ENCODE measurements at regions not wholly inside any gene's neighbourhood (a gene's known extent, or its start where the extent isn't known, plus 50 kb on each side); places are given as distances from the start of the nearest gene placed in this dataset.

DNA sequence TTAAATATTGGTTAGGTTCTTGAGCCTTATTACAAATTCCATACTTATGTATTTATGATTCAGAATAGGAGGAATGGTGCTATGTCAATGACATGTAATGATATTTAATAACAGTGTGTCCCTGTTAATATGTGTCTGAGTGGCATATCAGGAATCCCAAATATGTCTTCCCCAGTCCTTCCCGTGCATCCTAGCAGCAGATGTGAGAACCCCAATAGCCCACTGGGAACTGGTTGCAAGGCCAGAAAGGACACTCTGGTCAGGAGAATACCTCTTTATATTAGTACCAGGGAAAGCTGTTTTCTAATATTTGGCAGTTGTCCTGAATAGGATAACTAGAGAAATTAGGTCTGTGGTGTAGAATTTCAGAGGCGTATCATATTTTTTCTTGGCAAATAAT is 159.1 kb upstream of the PDE7B start:
- Histone ChIP-seq H3K4me1 (peaks cover 0 to 2% of the 10 kb centered on the region in 2 donors), H3K9me3 (no peaks in the 10 kb centered on the region), H3K27ac (no peak overlapping the region), H3K27me3 (no peaks in the 10 kb centered on the region), H3K4me3 (no peak overlapping the region), H3K36me3 (no peaks in the 10 kb centered on the region)
- DNase-seq (ENCODE audit: low spot score) = no peak
- TF ChIP-seq, protein P1, sequence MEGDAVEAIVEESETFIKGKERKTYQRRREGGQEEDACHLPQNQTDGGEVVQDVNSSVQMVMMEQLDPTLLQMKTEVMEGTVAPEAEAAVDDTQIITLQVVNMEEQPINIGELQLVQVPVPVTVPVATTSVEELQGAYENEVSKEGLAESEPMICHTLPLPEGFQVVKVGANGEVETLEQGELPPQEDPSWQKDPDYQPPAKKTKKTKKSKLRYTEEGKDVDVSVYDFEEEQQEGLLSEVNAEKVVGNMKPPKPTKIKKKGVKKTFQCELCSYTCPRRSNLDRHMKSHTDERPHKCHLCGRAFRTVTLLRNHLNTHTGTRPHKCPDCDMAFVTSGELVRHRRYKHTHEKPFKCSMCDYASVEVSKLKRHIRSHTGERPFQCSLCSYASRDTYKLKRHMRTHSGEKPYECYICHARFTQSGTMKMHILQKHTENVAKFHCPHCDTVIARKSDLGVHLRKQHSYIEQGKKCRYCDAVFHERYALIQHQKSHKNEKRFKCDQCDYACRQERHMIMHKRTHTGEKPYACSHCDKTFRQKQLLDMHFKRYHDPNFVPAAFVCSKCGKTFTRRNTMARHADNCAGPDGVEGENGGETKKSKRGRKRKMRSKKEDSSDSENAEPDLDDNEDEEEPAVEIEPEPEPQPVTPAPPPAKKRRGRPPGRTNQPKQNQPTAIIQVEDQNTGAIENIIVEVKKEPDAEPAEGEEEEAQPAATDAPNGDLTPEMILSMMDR (IDR thresholded peaks at IDR 0.05) = no peak

DNA sequence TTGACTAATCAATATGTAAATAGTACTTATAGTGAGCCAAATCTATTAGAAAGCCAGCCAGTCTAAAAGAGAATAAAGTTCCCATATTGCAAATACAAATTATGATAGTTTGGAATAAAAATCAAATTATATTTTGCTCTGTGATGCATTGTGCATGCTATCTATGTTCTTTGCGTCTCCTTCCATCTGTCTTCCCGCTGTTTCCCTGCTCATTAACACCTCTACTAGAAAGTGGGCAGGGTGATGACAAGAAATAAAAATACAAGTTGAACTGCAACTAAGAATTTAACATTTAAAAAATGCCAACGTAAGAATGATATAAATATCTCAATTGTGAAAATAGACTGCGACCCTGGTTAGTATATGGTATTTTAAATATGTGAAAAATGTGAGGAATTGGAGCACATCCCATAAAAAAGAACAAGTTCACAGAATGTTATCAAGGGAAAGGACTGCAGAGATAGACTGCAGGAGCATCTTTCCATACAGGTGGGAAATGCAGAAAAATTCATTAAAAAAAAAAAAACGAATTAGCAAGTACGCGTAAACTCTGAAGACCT is 157.6 kb upstream of the PDE7B start:
- Histone ChIP-seq H3K27me3 (no peaks in the 10 kb centered on the region), H3K4me1 (no peaks in the 10 kb centered on the region), H3K4me3 (no peak overlapping the region), H3K36me3 (no peaks in the 10 kb centered on the region), H3K27ac (no peak overlapping the region), H3K9me3 (no peaks in the 10 kb centered on the region)
- TF ChIP-seq, protein P1 (IDR thresholded peaks at IDR 0.05) = no peak
- no peak for DNase-seq (ENCODE audit: low spot score)

DNA sequence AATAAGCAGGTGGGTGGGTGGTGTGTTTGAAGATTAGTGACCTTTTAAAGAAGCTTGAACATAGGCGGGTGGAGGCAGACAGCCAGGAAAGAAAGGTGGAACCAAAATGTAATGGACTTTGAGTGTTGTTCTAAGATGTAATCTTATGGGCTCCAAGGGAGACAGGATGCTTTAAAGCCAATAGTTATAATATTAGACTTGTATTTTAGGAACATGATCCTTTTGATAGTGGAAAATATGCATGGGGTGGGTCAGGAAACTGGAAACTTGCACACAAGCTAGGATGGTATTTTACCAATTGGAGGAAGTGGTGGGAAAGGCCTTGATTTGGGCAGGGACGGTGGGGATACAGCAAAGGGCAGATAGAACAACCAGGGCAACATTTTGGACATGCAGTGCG is 151.8 kb upstream of the PDE7B start:
- Histone ChIP-seq H3K4me1 (no peaks in the 10 kb centered on the region), H3K27me3 (no peaks in the 10 kb centered on the region), H3K36me3 (no peaks in the 10 kb centered on the region), H3K4me3 (no peak overlapping the region), H3K27ac (no peak overlapping the region), H3K9me3 (no peaks in the 10 kb centered on the region)
- TF ChIP-seq, protein P1 (IDR thresholded peaks at IDR 0.05) = no peak
- no peak for DNase-seq (ENCODE audit: low spot score)

DNA sequence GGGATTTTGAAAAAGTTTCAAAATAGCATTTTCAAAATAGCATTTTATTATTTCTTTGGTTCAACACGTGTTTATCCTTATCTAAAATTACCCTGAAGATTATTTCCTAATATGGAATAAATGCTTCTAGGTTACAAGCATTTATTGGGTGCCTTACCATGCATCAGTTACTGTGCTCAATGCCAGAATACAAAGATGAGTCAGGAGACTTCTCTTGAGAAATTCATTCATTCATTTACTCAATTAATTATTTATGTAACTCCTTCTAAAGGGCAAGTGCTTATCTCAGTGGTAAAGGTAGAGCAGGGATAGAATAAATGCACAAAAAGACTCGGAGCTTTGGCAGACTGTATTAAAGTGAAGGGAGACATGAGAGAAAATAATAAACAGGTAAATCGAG is 150.1 kb upstream of the PDE7B start:
- DNase-seq (ENCODE audit: low spot score) = no peak
- H3K27me3 ChIP-seq = no peaks in the 10 kb centered on the region
- H3K27ac ChIP-seq = no peak overlapping the region
- TF ChIP-seq, protein P1 (IDR thresholded peaks at IDR 0.05) = no peak
- H3K4me1 ChIP-seq = no peaks in the 10 kb centered on the region
- no peaks in the 10 kb centered on the region for H3K9me3 ChIP-seq
- H3K4me3 ChIP-seq = no peak overlapping the region
- H3K36me3 ChIP-seq = no peaks in the 10 kb centered on the region

DNA sequence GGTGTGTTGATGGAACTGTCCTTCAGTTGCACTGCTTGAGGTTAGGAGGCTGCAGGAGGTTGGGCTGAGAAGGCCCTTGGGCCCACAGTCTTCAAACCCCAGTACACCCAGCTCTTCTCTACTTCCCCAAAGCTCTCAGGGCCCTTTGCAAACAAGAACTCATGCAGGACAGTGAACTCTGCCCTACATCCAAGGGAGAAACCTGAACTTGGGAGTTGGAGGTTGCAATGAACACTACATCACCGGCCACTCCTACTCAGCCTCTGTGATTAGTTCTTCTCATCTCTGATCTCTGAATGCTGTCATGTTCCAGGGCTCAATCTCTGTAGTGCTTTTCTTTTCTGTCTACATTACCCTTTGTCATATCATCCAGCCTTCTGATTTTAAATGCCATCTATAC is 148.5 kb upstream of the PDE7B start:
- Histone ChIP-seq H3K4me3 (no peak overlapping the region), H3K36me3 (no peaks in the 10 kb centered on the region), H3K27ac (no peak overlapping the region), H3K4me1 (no peaks in the 10 kb centered on the region), H3K27me3 (no peaks in the 10 kb centered on the region), H3K9me3 (no peaks in the 10 kb centered on the region)
- TF ChIP-seq, protein P1 (IDR thresholded peaks at IDR 0.05) = no peak
- no peak for DNase-seq (ENCODE audit: low spot score)

DNA sequence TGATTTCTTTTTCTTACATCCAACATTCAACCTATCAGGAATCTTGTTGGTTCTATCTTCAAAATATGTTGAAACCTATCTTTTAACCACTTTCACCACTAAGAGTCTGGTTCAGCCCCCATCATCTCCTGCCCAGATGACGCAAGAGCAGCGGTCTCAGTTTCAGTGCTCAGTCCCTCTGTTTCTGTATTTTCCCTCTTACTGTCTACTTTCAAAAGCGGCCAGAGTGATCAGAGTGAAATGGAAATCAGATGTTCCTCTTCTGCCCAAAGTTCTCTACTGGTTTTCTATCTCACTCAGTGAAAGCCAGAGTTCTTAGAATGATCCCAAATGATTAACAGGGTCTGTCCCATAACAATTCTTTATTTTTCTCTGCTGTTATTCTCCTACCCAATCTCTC is 147.9 kb upstream of the PDE7B start:
- Histone ChIP-seq H3K27ac (no peak overlapping the region), H3K9me3 (no peaks in the 10 kb centered on the region), H3K4me3 (no peak overlapping the region), H3K4me1 (no peaks in the 10 kb centered on the region), H3K36me3 (no peaks in the 10 kb centered on the region), H3K27me3 (no peaks in the 10 kb centered on the region)
- DNase-seq (ENCODE audit: low spot score) = no peak
- TF ChIP-seq, protein P1 (IDR thresholded peaks at IDR 0.05) = no peak
